SU-DHL-6 (cell line): ENCODE measurements at regions not wholly inside any gene's neighbourhood (a gene's known extent, or its start where the extent isn't known, plus 50 kb on each side); places are given as distances from the start of the nearest gene placed in this dataset.
"Not testable (repeated sequence)": the region's sequence is repeated elsewhere in the genome, so short reads cannot be mapped to it uniquely, and the experiment has no call there.

Source experiments
- CTCF ChIP-seq: fragments of 200-600 bp; sonication (generic); IDR thresholded peaks from one replicate; pipeline ENCODE4 v1.5.1; 2017; ENCODE audit warnings: antibody characterized with exemption, mild to moderate bottlenecking, low read length, moderate library complexity; ENCODE audit not compliant: insufficient read depth, poor library complexity, severe bottlenecking
- EZH2phosphoT487 ChIP-seq: fragments of 200-600 bp; sonication (generic), shearing (Covaris generic); conservative IDR thresholded peaks from 2 replicates; pipeline ENCODE4 v1.6.1; 2018; ENCODE audit warnings: mild to moderate bottlenecking, antibody characterized with exemption, low read length, moderate library complexity, mixed read lengths

GRCh38 chr2:90052113-90052631, 1360.7 kb downstream of the RPIA start:
- TF ChIP-seq CTCF, EZH2phosphoT487: not testable (repeated sequence)
